Neural progenitor cell (in vitro differentiated cells): ENCODE measurements at regions not wholly inside any gene's neighbourhood (a gene's known extent, or its start where the extent isn't known, plus 50 kb on each side); places are given as distances from the start of the nearest gene placed in this dataset.

Experiments
- DNase-seq: peaks from one replicate; pipeline ENCODE4 v3.0.0-alpha.2; 2016; ENCODE audit warnings: low spot score
- H2AFZ ChIP-seq: fragments of 200-600 bp; sonication (generic); replicated peaks from 2 replicates; pipeline ENCODE4 v1.6.1; 2016; ENCODE audit warnings: antibody characterized with exemption
- H3F3A ChIP-seq: fragments of 200-600 bp; sonication (generic); 2 replicates; pipeline ENCODE4 v1.6.1; 2016; ENCODE audit warnings: antibody characterized with exemption, low read depth
- H3K27ac ChIP-seq: fragments of 200-600 bp; sonication (generic); 2 replicates; pipeline ENCODE4 v1.5.1; 2016; ENCODE audit warnings: mild to moderate bottlenecking
- H3K27me3 ChIP-seq: fragments of 200-600 bp; sonication (generic); 2 replicates; pipeline ENCODE4 v1.6.1; 2016; ENCODE audit warnings: mild to moderate bottlenecking, moderate library complexity
- H3K36me3 ChIP-seq: fragments of 200-600 bp; sonication (generic); 2 replicates; pipeline ENCODE4 v1.5.1; 2016
- H3K4me1 ChIP-seq: fragments of 200-600 bp; sonication (generic); 2 replicates; pipeline ENCODE4 v1.6.1; 2016; ENCODE audit warnings: mixed run types
- H3K4me2 ChIP-seq: fragments of 200-600 bp; sonication (generic); 2 replicates; pipeline ENCODE4 v1.6.1; 2016
- H3K4me3 ChIP-seq: fragments of 200-600 bp; sonication (generic); 2 replicates; pipeline ENCODE4 v1.5.1; 2016
- H3K79me2 ChIP-seq: fragments of 200-600 bp; sonication (generic); 2 replicates; pipeline ENCODE4 v1.6.1; 2016; ENCODE audit warnings: low read depth
- H3K9ac ChIP-seq: fragments of 200-600 bp; sonication (generic); 2 replicates; pipeline ENCODE4 v1.6.1; 2016
- H3K9me3 ChIP-seq: fragments of 200-600 bp; sonication (generic); 2 replicates; pipeline ENCODE4 v1.5.1; 2016; ENCODE audit warnings: low read depth
- H4K20me1 ChIP-seq: fragments of 200-600 bp; sonication (generic); 2 replicates; pipeline ENCODE4 v1.6.1; 2016; ENCODE audit warnings: low read depth
- H3K27ac Mint-ChIP-seq: 3 replicates; pipeline ENCODE4 v1.8.0; 2021; ENCODE audit warnings: mixed read lengths
- H3K27me3 Mint-ChIP-seq: 2 replicates; pipeline ENCODE4 v1.8.0; 2022; ENCODE audit warnings: low read depth, mild to moderate bottlenecking, inconsistent platforms, moderate library complexity, mixed read lengths; ENCODE audit not compliant: insufficient read depth
- H3K36me3 Mint-ChIP-seq: 3 replicates; pipeline ENCODE4 v1.8.0; 2021; ENCODE audit warnings: mixed read lengths
- H3K4me1 Mint-ChIP-seq: 3 replicates; pipeline ENCODE4 v1.8.0; 2021; ENCODE audit warnings: mixed read lengths
- H3K4me3 Mint-ChIP-seq: 3 replicates; pipeline ENCODE4 v1.8.0; 2021; ENCODE audit warnings: mild to moderate bottlenecking, moderate library complexity, mixed read lengths
- H3K9me3 Mint-ChIP-seq: 3 replicates; pipeline ENCODE4 v1.8.0; 2020; ENCODE audit warnings: mixed read lengths
- EZH2 ChIP-seq: fragments of 200-600 bp; sonication (generic); IDR thresholded peaks from 2 replicates; pipeline ENCODE4 v1.6.1; 2017; ENCODE audit warnings: antibody characterized with exemption, mild to moderate bottlenecking, moderate library complexity
- EZH2phosphoT487 ChIP-seq: fragments of 200-600 bp; sonication (generic); IDR thresholded peaks from 2 replicates; pipeline ENCODE4 v1.6.1; 2017; ENCODE audit warnings: antibody characterized with exemption
- TF ChIP-seq, protein P1 (sequence below): fragments of 200-600 bp; sonication (generic); IDR thresholded peaks from 2 replicates; pipeline ENCODE4 v1.5.1; 2017; ENCODE audit warnings: antibody characterized with exemption, mild to moderate bottlenecking

DNA sequence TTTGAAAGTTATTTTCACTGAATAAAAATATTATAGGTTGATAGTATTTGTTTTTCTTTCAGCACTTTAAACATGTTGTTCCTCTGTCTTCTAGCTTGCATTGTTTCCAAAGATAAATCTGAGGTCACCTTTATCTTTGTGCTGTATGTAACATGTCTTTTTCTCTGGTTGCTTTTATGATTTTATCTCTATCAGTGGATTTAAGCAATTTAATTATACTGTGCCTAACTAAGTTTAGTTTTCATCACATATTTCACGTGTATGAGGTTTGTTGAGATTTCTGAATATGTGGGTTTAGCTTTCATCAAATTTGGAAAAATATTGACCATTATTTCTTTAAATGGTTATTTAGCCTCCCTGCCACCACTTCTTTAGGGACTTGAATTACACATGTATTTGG, 214.5 kb downstream of the SNX18 start:
- Histone ChIP-seq H3K27me3 (no peaks in the 10 kb centered on the region), H3K4me2 (no peak overlapping the region), H3K4me3 (no peak overlapping the region), H2AFZ (no peak overlapping the region), H3K4me1 (no peaks in the 10 kb centered on the region), H3K27ac (no peak overlapping the region), H4K20me1 (no peaks in the 10 kb centered on the region), H3K79me2 (no peaks in the 10 kb centered on the region), H3F3A (no peaks in the 10 kb centered on the region), H3K9me3 (no peaks in the 10 kb centered on the region), H3K9ac (no peak overlapping the region), H3K36me3 (no peaks in the 10 kb centered on the region)
- no peak for DNase-seq
- TF ChIP-seq EZH2 (no peak), EZH2phosphoT487 (no peak)
- TF ChIP-seq, protein P1, sequence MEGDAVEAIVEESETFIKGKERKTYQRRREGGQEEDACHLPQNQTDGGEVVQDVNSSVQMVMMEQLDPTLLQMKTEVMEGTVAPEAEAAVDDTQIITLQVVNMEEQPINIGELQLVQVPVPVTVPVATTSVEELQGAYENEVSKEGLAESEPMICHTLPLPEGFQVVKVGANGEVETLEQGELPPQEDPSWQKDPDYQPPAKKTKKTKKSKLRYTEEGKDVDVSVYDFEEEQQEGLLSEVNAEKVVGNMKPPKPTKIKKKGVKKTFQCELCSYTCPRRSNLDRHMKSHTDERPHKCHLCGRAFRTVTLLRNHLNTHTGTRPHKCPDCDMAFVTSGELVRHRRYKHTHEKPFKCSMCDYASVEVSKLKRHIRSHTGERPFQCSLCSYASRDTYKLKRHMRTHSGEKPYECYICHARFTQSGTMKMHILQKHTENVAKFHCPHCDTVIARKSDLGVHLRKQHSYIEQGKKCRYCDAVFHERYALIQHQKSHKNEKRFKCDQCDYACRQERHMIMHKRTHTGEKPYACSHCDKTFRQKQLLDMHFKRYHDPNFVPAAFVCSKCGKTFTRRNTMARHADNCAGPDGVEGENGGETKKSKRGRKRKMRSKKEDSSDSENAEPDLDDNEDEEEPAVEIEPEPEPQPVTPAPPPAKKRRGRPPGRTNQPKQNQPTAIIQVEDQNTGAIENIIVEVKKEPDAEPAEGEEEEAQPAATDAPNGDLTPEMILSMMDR, result no peak
- H3K4me3 Mint-ChIP-seq, result no peak overlapping the region
- no peaks in the 10 kb centered on the region for H3K9me3 Mint-ChIP-seq
- H3K27ac Mint-ChIP-seq, result no peak overlapping the region
- no peaks in the 10 kb centered on the region for H3K36me3 Mint-ChIP-seq
- peaks cover 11% of the 10 kb centered on the region for H3K4me1 Mint-ChIP-seq
- no peaks in the 10 kb centered on the region for H3K27me3 Mint-ChIP-seq

GRCh38 chr5:54728588-54728915, 211.0 kb downstream of the SNX18 start:
- Histone ChIP-seq H3K4me2 (no peak overlapping the region), H3K4me1 (peaks cover 7% of the 10 kb centered on the region), H3K27ac (no peak overlapping the region), H4K20me1 (no peaks in the 10 kb centered on the region), H3K36me3 (no peaks in the 10 kb centered on the region), H3K79me2 (no peaks in the 10 kb centered on the region), H2AFZ (no peak overlapping the region), H3F3A (no peaks in the 10 kb centered on the region), H3K9ac (no peak overlapping the region), H3K9me3 (no peaks in the 10 kb centered on the region), H3K27me3 (no peaks in the 10 kb centered on the region), H3K4me3 (no peak overlapping the region)
- no peak for DNase-seq
- Mint-ChIP-seq H3K27me3 (no peaks in the 10 kb centered on the region), H3K4me1 (peaks cover 14% of the 10 kb centered on the region), H3K9me3 (no peaks in the 10 kb centered on the region), H3K27ac (no peak overlapping the region), H3K36me3 (no peaks in the 10 kb centered on the region), H3K4me3 (no peak overlapping the region)
- TF ChIP-seq EZH2phosphoT487 (no peak), EZH2 (no peak)
- TF ChIP-seq, protein P1, result no peak

DNA sequence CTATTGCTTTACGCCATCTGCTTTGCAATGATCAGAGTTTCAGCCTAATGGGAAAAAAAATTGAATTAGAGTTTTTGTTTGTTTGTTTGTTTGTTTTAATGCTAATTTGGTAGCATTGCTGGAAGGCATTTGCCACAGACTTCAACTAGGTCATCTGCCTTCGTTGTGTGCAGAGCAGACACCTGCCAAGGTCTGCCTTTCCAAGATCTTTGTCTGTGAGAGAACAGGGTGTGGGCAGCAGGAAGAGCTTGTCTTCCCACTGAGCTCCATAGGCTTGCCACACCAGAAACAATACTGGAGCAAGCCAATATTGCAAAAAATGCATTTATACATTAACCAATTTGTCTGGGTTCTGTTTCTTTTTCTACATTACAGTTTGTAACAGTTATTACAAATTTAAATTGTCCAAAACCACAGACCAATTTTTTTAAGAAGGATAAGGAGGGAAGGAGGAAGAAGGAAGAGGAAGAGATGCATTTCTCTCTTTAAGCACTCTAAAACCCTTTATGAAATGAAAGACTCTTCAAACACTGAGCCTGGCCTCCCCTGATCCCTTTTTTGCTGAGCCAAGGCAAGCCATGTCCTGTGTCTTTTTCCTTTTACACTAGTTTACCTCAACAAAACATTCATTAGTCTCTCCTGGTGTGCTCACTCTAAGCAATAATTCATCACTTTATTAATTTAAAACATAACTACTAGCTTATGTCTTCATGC, 210.5 kb downstream of the SNX18 start:
- H3K4me3 ChIP-seq, result no peak overlapping the region
- no peak overlapping the region for H3K27ac ChIP-seq
- Mint-ChIP-seq H3K4me1 (peaks cover 14% of the 10 kb centered on the region), H3K9me3 (no peaks in the 10 kb centered on the region), H3K36me3 (no peaks in the 10 kb centered on the region), H3K4me3 (no peak overlapping the region), H3K27me3 (no peaks in the 10 kb centered on the region), H3K27ac (no peak overlapping the region)
- no peak for DNase-seq
- H4K20me1 ChIP-seq, result no peaks in the 10 kb centered on the region
- H3K9ac ChIP-seq, result no peak overlapping the region
- H3K36me3 ChIP-seq, result no peaks in the 10 kb centered on the region
- no peak overlapping the region for H2AFZ ChIP-seq
- no peaks in the 10 kb centered on the region for H3K79me2 ChIP-seq
- H3F3A ChIP-seq, result no peaks in the 10 kb centered on the region
- H3K4me1 ChIP-seq, result peaks cover 7% of the 10 kb centered on the region
- H3K27me3 ChIP-seq, result no peaks in the 10 kb centered on the region
- H3K9me3 ChIP-seq, result no peaks in the 10 kb centered on the region
- TF ChIP-seq EZH2phosphoT487 (no peak), EZH2 (no peak)
- TF ChIP-seq, protein P1, result no peak
- no peak overlapping the region for H3K4me2 ChIP-seq
